ENCODE measurements at regions not wholly inside any gene's neighbourhood (a gene's known extent, or its start where the extent isn't known, plus 50 kb on each side); places are given as distances from the start of the nearest gene placed in this dataset.

GRCh38 chr16:13331918-13332317 is 430.5 kb downstream of the SHISA9 start:
- TF ChIP-seq CTCF (IDR thresholded peaks at IDR 0.05) (no peak), POLR2A (IDR thresholded peaks at IDR 0.05; ENCODE audit: low read depth) (no peak)
